SK-N-SH (cell line): ENCODE measurements at regions not wholly inside any gene's neighbourhood (a gene's known extent, or its start where the extent isn't known, plus 50 kb on each side); places are given as distances from the start of the nearest gene placed in this dataset.

Source experiments
- CTCF ChIA-PET: fragments of 300-600, 350-600 bp; formaldehyde crosslinking; extraction: SDS; loops from one replicate; lab custom pipeline; 2021; lab: Yijun Ruan, JAX
- POLR2A ChIA-PET: fragments of 350-600 bp; sonication (Branson Sonifier 250); formaldehyde crosslinking; extraction: SDS; loops from one replicate; lab custom pipeline; 2020; ENCODE audit warnings: antibody characterized with exemption, inconsistent platforms; lab: Yijun Ruan, JAX
- DNase-seq: peaks from one replicate; pipeline ENCODE4 v3.0.0; 2012
- H2AFZ ChIP-seq: fragments of 200-600 bp; sonication (generic); 2 replicates; pipeline ENCODE4 v1.8.1; 2016; ENCODE audit warnings: antibody characterized with exemption, mild to moderate bottlenecking, low read depth
- H3F3A ChIP-seq: fragments of 200-600 bp; sonication (generic); replicated peaks from 2 replicates; pipeline ENCODE3; 2016; ENCODE audit warnings: antibody characterized with exemption, mild to moderate bottlenecking; ENCODE audit not compliant: insufficient read depth
- H3K27ac ChIP-seq, 2 experiments: fragments of 200-500 bp in 1 of 2; fragments of 200-600 bp in 1 of 2; sonication (Bioruptor generic) in 1 of 2; sonication (generic), shearing (Covaris generic) in 1 of 2; 2 replicates each; pipeline versions ENCODE4 v1.5.1 to v1.6.1; 2014 to 2016; ENCODE audit warnings: low read depth in 2 of 2, inconsistent platforms in 1 of 2, low read length in 1 of 2, mild to moderate bottlenecking in 1 of 2, mixed read lengths in 1 of 2
- H3K27me3 ChIP-seq: fragments of 200-600 bp; sonication (generic), shearing (Covaris generic); 2 replicates; pipeline ENCODE4 v1.6.1; 2016; ENCODE audit warnings: mixed run types; ENCODE audit not compliant: insufficient read depth
- H3K36me3 ChIP-seq, 2 experiments: fragments of 200-500 bp in 1 of 2; fragments of 200-600 bp in 1 of 2; sonication (Bioruptor generic) in 1 of 2; sonication (generic) in 1 of 2; replicated peaks in 1 of 2; 2 replicates each; pipeline versions ENCODE3 to v1.5.1; 2014 to 2016; ENCODE audit warnings: low read length in 1 of 2, mild to moderate bottlenecking in 1 of 2; ENCODE audit not compliant: insufficient read depth in 2 of 2, control insufficient read depth in 1 of 2
- H3K4me1 ChIP-seq, 2 experiments: fragments of 200-500 bp in 1 of 2; fragments of 200-600 bp in 1 of 2; sonication (Bioruptor generic) in 1 of 2; sonication (generic), shearing (Covaris generic) in 1 of 2; 2 replicates each; pipeline versions ENCODE4 v1.5.1 to v1.6.1; 2014 to 2016; ENCODE audit warnings: low read depth in 1 of 2, low read length in 1 of 2, mixed run types in 1 of 2; ENCODE audit not compliant: insufficient read depth in 2 of 2, control insufficient read depth in 1 of 2
- H3K4me2 ChIP-seq: fragments of 200-600 bp; sonication (generic), shearing (Covaris generic); 2 replicates; pipeline ENCODE4 v1.6.1; 2017; ENCODE audit warnings: mixed run types
- H3K4me3 ChIP-seq, 2 experiments: fragments of 200-500 bp in 1 of 2; fragments of 200-600 bp in 1 of 2; sonication (Bioruptor generic) in 1 of 2; sonication (generic), shearing (Covaris generic) in 1 of 2; 2 replicates each; pipeline versions ENCODE4 v1.5.1 to v1.8.1; 2014 to 2016; ENCODE audit warnings: low read depth in 2 of 2, inconsistent platforms in 1 of 2, low read length in 1 of 2, mild to moderate bottlenecking in 1 of 2, mixed read lengths in 1 of 2, moderate library complexity in 1 of 2
- H3K79me2 ChIP-seq: fragments of 200-600 bp; sonication (generic); 2 replicates; pipeline ENCODE4 v1.8.1; 2017; ENCODE audit warnings: mild to moderate bottlenecking; ENCODE audit not compliant: insufficient read depth
- H3K9ac ChIP-seq: fragments of 200-600 bp; sonication (generic); 2 replicates; pipeline ENCODE4 v1.6.1; 2017; ENCODE audit warnings: mixed run types
- H3K9me2 ChIP-seq: fragments of 200-600 bp; sonication (generic); 2 replicates; pipeline ENCODE4 v1.6.1; 2017; ENCODE audit warnings: mixed run types
- H3K9me3 ChIP-seq: fragments of 200-600 bp; sonication (generic); 2 replicates; pipeline ENCODE4 v1.6.1; 2017; ENCODE audit warnings: mixed run types, mild to moderate bottlenecking, moderate library complexity
- H4K20me1 ChIP-seq: fragments of 200-600 bp; sonication (generic); 2 replicates; pipeline ENCODE4 v1.6.1; 2017; ENCODE audit warnings: mild to moderate bottlenecking, mixed run types; ENCODE audit not compliant: insufficient read depth
- EP300 ChIP-seq, 2 experiments: IDR thresholded peaks; 2 replicates each; pipeline versions ENCODE4 v1.4.0 to v1.6.1; 2012; ENCODE audit warnings: borderline replicate concordance in 1 of 2, low read depth in 1 of 2, low read length in 1 of 2
- FOSL2 ChIP-seq: IDR thresholded peaks from 2 replicates; pipeline ENCODE4 v1.4.0; 2012; ENCODE audit warnings: low read depth, mild to moderate bottlenecking, moderate library complexity, borderline replicate concordance
- GATA2 ChIP-seq: sonication (generic); formaldehyde crosslinking; IDR thresholded peaks from 2 replicates; pipeline ENCODE4 v1.5.0; 2020; ENCODE audit warnings: mild to moderate bottlenecking, missing genetic modification reagents
- JUND ChIP-seq: IDR thresholded peaks from 2 replicates; pipeline ENCODE4 v1.4.0; 2012
- RCOR1 ChIP-seq: fragments of 150-350 bp; IDR thresholded peaks from 2 replicates; pipeline ENCODE4 v1.6.1; 2017; ENCODE audit warnings: antibody characterized with exemption, low read length
- RXRA ChIP-seq: IDR thresholded peaks from 2 replicates; pipeline ENCODE4 v1.4.0; 2012; ENCODE audit warnings: low read depth, mild to moderate bottlenecking, borderline replicate concordance
- SIN3A ChIP-seq: IDR thresholded peaks from 2 replicates; pipeline ENCODE4 v1.6.1; 2012; ENCODE audit warnings: low read depth, mild to moderate bottlenecking, low read length, moderate library complexity, borderline replicate concordance
- TCF12 ChIP-seq: IDR thresholded peaks from 2 replicates; pipeline ENCODE4 v1.4.0; 2012
- USF1 ChIP-seq: IDR thresholded peaks from 2 replicates; pipeline ENCODE4 v1.4.0; 2012; ENCODE audit warnings: low read depth, borderline replicate concordance
- YY1 ChIP-seq: IDR thresholded peaks from 2 replicates; pipeline ENCODE4 v1.4.0; 2012; ENCODE audit warnings: low read depth, mild to moderate bottlenecking
- WGBS: methylation state at CpG from one replicate; pipeline ENCODE4 v1.1.6; 2017; ENCODE audit warnings: low lambda C conversion rate; 5-methylcytosine and 5-hydroxymethylcytosine counted together
- TF ChIP-seq, protein P1 (sequence below): IDR thresholded peaks from 2 replicates; pipeline ENCODE4; 2012
- TF ChIP-seq, protein P2 (sequence below): IDR thresholded peaks from 2 replicates; pipeline ENCODE4 v1.4.0; 2012; ENCODE audit warnings: low read depth
- TF ChIP-seq, protein P3 (sequence below): IDR thresholded peaks from 2 replicates; pipeline ENCODE4 v1.4.0; 2012; ENCODE audit warnings: low read depth, borderline replicate concordance

DNA sequence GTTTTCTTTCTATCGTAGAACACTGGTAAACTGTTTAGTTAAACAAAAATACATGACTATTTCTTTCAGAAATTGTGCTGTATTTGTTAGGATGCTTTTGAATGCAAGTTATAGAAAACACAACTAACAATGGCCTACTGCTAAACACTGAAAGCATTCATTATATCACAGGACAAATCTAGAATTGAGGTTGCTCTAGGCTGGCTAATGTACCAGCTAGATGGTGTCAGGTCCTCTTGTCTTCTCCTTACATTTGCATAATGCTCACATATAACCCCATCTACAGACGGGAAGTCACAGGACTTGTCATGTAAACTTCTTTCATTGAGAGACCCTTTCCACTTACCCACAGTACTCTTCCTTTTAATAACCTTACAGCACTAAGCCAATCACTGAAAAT is 586.8 kb downstream of the DSC3 start:
- no peak overlapping the region for H3K4me2 ChIP-seq
- H3K27ac ChIP-seq = no peak overlapping the region
- H3K27me3 ChIP-seq = no peaks in the 10 kb centered on the region
- TF ChIP-seq, protein P1, sequence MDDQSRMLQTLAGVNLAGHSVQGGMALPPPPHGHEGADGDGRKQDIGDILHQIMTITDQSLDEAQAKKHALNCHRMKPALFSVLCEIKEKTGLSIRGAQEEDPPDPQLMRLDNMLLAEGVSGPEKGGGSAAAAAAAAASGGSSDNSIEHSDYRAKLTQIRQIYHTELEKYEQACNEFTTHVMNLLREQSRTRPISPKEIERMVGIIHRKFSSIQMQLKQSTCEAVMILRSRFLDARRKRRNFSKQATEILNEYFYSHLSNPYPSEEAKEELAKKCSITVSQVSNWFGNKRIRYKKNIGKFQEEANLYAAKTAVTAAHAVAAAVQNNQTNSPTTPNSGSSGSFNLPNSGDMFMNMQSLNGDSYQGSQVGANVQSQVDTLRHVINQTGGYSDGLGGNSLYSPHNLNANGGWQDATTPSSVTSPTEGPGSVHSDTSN = no peak
- TF ChIP-seq YY1 (no peak), RCOR1 (no peak), USF1 (no peak), JUND (no peak), SIN3A (no peak), GATA2 (CRISPR knock-in tag) (no peak), EP300 (IDR thresholded peaks at IDR 0.05; ENCODE audit: borderline replicate concordance in 1 of 2, low read depth in 1 of 2, low read length in 1 of 2) (no peak), TCF12 (no peak), RXRA (no peak)
- TF ChIP-seq, protein P2, sequence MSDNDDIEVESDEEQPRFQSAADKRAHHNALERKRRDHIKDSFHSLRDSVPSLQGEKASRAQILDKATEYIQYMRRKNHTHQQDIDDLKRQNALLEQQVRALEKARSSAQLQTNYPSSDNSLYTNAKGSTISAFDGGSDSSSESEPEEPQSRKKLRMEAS = no peak
- no peak overlapping the region for H2AFZ ChIP-seq
- 0% methylated on average over 2 of the region's 2 CpGs for WGBS
- no peaks in the 10 kb centered on the region for H3K36me3 ChIP-seq
- DNase-seq = no peak
- no peaks in the 10 kb centered on the region for H4K20me1 ChIP-seq
- ChIA-PET CTCF (no interaction called here), POLR2A (no interaction called here)
- no peak overlapping the region for H3K9ac ChIP-seq
- H3F3A ChIP-seq = peaks cover 5% of the 10 kb centered on the region
- no peaks in the 10 kb centered on the region for H3K9me3 ChIP-seq
- H3K79me2 ChIP-seq = no peaks in the 10 kb centered on the region
- no peaks in the 10 kb centered on the region for H3K9me2 ChIP-seq
- no peaks in the 10 kb centered on the region for H3K4me1 ChIP-seq
- H3K4me3 ChIP-seq = no peak overlapping the region

DNA sequence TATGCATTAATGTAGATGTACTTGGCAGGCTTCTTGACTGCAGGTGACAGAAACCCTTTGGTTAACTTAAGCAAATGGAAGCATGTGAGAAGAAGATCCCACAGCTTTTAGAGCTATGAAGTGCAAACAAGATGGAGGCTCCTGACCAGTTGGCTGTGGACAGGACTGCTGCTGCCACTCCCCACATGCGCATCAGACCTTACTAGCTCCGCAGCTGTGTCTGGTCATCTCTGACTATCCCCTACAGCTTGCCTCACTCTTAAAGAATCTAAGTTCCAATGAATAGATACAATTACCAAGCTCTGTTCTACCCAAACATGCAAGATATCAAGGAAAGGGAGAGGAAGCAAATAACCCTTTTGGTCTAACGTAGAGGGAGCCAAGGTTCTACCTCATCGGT is 587.6 kb downstream of the DSC3 start:
- Histone ChIP-seq H3K79me2 (no peaks in the 10 kb centered on the region), H3F3A (peaks cover 5% of the 10 kb centered on the region), H3K4me1 (no peaks in the 10 kb centered on the region), H3K9me2 (no peaks in the 10 kb centered on the region), H3K36me3 (no peaks in the 10 kb centered on the region), H2AFZ (no peak overlapping the region), H3K27me3 (no peaks in the 10 kb centered on the region), H3K4me2 (no peak overlapping the region), H3K9me3 (no peaks in the 10 kb centered on the region), H3K9ac (no peak overlapping the region), H3K4me3 (no peak overlapping the region), H3K27ac (no peak overlapping the region), H4K20me1 (no peaks in the 10 kb centered on the region)
- WGBS = 40% methylated on average over 4 of the region's 4 CpGs
- ChIA-PET CTCF (no interaction called here), POLR2A (no interaction called here)
- DNase-seq = no peak
- TF ChIP-seq, protein P3, sequence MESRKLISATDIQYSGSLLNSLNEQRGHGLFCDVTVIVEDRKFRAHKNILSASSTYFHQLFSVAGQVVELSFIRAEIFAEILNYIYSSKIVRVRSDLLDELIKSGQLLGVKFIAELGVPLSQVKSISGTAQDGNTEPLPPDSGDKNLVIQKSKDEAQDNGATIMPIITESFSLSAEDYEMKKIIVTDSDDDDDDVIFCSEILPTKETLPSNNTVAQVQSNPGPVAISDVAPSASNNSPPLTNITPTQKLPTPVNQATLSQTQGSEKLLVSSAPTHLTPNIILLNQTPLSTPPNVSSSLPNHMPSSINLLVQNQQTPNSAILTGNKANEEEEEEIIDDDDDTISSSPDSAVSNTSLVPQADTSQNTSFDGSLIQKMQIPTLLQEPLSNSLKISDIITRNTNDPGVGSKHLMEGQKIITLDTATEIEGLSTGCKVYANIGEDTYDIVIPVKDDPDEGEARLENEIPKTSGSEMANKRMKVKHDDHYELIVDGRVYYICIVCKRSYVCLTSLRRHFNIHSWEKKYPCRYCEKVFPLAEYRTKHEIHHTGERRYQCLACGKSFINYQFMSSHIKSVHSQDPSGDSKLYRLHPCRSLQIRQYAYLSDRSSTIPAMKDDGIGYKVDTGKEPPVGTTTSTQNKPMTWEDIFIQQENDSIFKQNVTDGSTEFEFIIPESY = no peak
- TF ChIP-seq FOSL2 = no peak
